ENCODE measurements at regions not wholly inside any gene's neighbourhood (a gene's known extent, or its start where the extent isn't known, plus 50 kb on each side); places are given as distances from the start of the nearest gene placed in this dataset.
"Not testable (repeated sequence)": the region's sequence is repeated elsewhere in the genome, so short reads cannot be mapped to it uniquely, and the experiment has no call there.

- Mint-ChIP-seq H3K36me3 (no peaks in the 10 kb centered on the region), H3K9me3 (no peaks in the 10 kb centered on the region), H3K27ac (no peak overlapping the region), H3K4me1 (no peaks in the 10 kb centered on the region), H3K4me3 (no peak overlapping the region), H3K27me3 (ENCODE audit: low read depth in 2 of 2) (no peaks in the 10 kb centered on the region)
- 90% methylated on average over 2 of the region's 3 CpGs for WGBS (ENCODE audit: insufficient coverage)
- no peak for TF ChIP-seq CTCF (IDR thresholded peaks at IDR 0.05)
- no peaks in the 10 kb centered on the region for H3K9me3 ChIP-seq (ENCODE audit: control insufficient read depth, insufficient read depth, low read length)
- H3K27me3 ChIP-seq (ENCODE audit: control insufficient read depth, insufficient read depth, low read length), result no peaks in the 10 kb centered on the region
- ATAC-seq (no peak), DNase-seq (no peak)
- H3K27ac ChIP-seq (ENCODE audit: low read length), result no peak overlapping the region
- intact Hi-C loops (cut with micrococcal nuclease), result no loop called here
- H3K36me3 ChIP-seq (ENCODE audit: control insufficient read depth, insufficient read depth, low read length), result no peaks in the 10 kb centered on the region
- no peaks in the 10 kb centered on the region for H3K4me1 ChIP-seq (ENCODE audit: control insufficient read depth, insufficient read depth, low read length)
- no peak overlapping the region for H3K4me3 ChIP-seq (ENCODE audit: low read length)
These were observed 424.4 kb upstream of the PMFBP1 start for GRCh38 chr16:72596373-72596772.

- intact Hi-C loops (cut with micrococcal nuclease), result no loop called here
- H3K9me3 Mint-ChIP-seq, result no peaks in the 10 kb centered on the region
- H3K36me3 ChIP-seq (ENCODE audit: control insufficient read depth, insufficient read depth, low read length), result no peaks in the 10 kb centered on the region
- H3K4me3 Mint-ChIP-seq, result no peak overlapping the region
- H3K4me1 ChIP-seq (ENCODE audit: control insufficient read depth, insufficient read depth, low read length), result no peaks in the 10 kb centered on the region
- no peaks in the 10 kb centered on the region for H3K4me1 Mint-ChIP-seq
- H3K27me3 ChIP-seq (ENCODE audit: control insufficient read depth, insufficient read depth, low read length), result no peaks in the 10 kb centered on the region
- no peak overlapping the region for H3K27ac ChIP-seq (ENCODE audit: low read length)
- TF ChIP-seq CTCF (IDR thresholded peaks at IDR 0.05), result no peak
- no peak overlapping the region for H3K4me3 ChIP-seq (ENCODE audit: low read length)
- H3K27me3 Mint-ChIP-seq (ENCODE audit: low read depth in 2 of 2), result no peaks in the 10 kb centered on the region
- WGBS (ENCODE audit: insufficient coverage), result 100% methylated on average over 2 of the region's 2 CpGs
- no peak overlapping the region for H3K27ac Mint-ChIP-seq
- DNase-seq (no peak), ATAC-seq (no peak)
- no peaks in the 10 kb centered on the region for H3K9me3 ChIP-seq (ENCODE audit: control insufficient read depth, insufficient read depth, low read length)
- H3K36me3 Mint-ChIP-seq, result no peaks in the 10 kb centered on the region
These were observed 418.4 kb upstream of the PMFBP1 start for GRCh38 chr16:72590151-72590937.

GRCh38 chr16:72588551-72588950 lies 416.6 kb upstream of the PMFBP1 start:
- Histone ChIP-seq H3K36me3 (ENCODE audit: control insufficient read depth, insufficient read depth, low read length) (no peaks in the 10 kb centered on the region), H3K27ac (ENCODE audit: low read length) (no peak overlapping the region), H3K9me3 (ENCODE audit: control insufficient read depth, insufficient read depth, low read length) (no peaks in the 10 kb centered on the region), H3K27me3 (ENCODE audit: control insufficient read depth, insufficient read depth, low read length) (no peaks in the 10 kb centered on the region), H3K4me3 (ENCODE audit: low read length) (no peak overlapping the region), H3K4me1 (ENCODE audit: control insufficient read depth, insufficient read depth, low read length) (no peaks in the 10 kb centered on the region)
- DNase-seq, result no peak
- ATAC-seq, result no peak
- H3K4me1 Mint-ChIP-seq, result no peaks in the 10 kb centered on the region
- no peak overlapping the region for H3K4me3 Mint-ChIP-seq
- H3K27me3 Mint-ChIP-seq (ENCODE audit: low read depth in 2 of 2), result no peaks in the 10 kb centered on the region
- no peak for TF ChIP-seq CTCF (IDR thresholded peaks at IDR 0.05)
- intact Hi-C loops (cut with micrococcal nuclease), result no loop called here
- 100% methylated on average over 1 of the region's 2 CpGs for WGBS (ENCODE audit: insufficient coverage)
- no peaks in the 10 kb centered on the region for H3K9me3 Mint-ChIP-seq
- no peaks in the 10 kb centered on the region for H3K36me3 Mint-ChIP-seq
- no peak overlapping the region for H3K27ac Mint-ChIP-seq

GRCh38 chr16:72578061-72578460 lies 406.1 kb upstream of the PMFBP1 start:
- H3K27ac Mint-ChIP-seq; H3K4me3 Mint-ChIP-seq; H3K36me3 ChIP-seq (ENCODE audit: control insufficient read depth, insufficient read depth, low read length); H3K27me3 Mint-ChIP-seq (ENCODE audit: low read depth in 2 of 2); intact Hi-C loops (cut with micrococcal nuclease); H3K27ac ChIP-seq (ENCODE audit: low read length); H3K4me1 Mint-ChIP-seq; DNase-seq; H3K36me3 Mint-ChIP-seq; H3K9me3 Mint-ChIP-seq; H3K27me3 ChIP-seq (ENCODE audit: control insufficient read depth, insufficient read depth, low read length); H3K4me1 ChIP-seq (ENCODE audit: control insufficient read depth, insufficient read depth, low read length); ATAC-seq; H3K9me3 ChIP-seq (ENCODE audit: control insufficient read depth, insufficient read depth, low read length); H3K4me3 ChIP-seq (ENCODE audit: low read length): not testable (repeated sequence)
- 92% methylated on average over 6 of the region's 9 CpGs for WGBS (ENCODE audit: insufficient coverage)
